ENCODE measurements at regions not wholly inside any gene's neighbourhood (a gene's known extent, or its start where the extent isn't known, plus 50 kb on each side); places are given as distances from the start of the nearest gene placed in this dataset.
A peak's percentile ranks its signal among the peaks of the same experiment; 100 is the strongest.

DNA sequence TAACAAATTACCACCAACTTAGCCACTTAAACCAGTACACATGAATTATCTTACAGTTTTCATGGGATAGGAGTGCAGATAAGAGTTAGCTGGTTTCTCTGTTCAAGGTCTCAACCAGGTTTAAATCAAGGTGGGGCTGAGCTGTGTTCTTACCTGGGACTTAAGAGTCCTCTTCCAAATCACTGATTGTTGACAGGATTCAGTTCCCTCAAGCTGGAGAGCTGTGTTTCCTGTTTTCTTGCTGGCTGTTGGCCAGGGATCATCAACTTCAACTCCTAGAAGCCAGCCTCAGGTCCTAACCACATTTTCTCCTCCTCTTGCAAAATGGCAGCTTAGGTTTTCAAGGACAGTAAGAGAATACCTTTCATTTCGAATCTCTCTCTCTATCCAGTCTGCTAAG, 123.8 kb upstream of the CHRM3 start:
- Mint-ChIP-seq H3K4me3 (no peak overlapping the region), H3K27me3 (ENCODE audit: low read depth) (no peaks in the 10 kb centered on the region), H3K27ac (peak overlapping the region in 2 of 3 experiments; percentile 77 to 93; a peak in 1 of 7 replicates), H3K9me3 (no peaks in the 10 kb centered on the region), H3K36me3 (ENCODE audit: insufficient read depth in 1 of 3, low read depth in 3 of 3) (peaks cover 0 to 4% (median 0%) of the 10 kb centered on the region in 3 experiments; a peak in 2 of 7 replicates), H3K4me1 (peaks cover 0 to 9% of the 10 kb centered on the region in 2 experiments; a peak in 2 of 4 replicates)
- TF ChIP-seq CTCF (conservative IDR thresholded peaks at IDR 0.05): no peak
- Histone ChIP-seq H3K23me2 (ENCODE audit: insufficient read length, low read depth, low read length, poor library complexity, severe bottlenecking) (no peaks in the 10 kb centered on the region), H3K4me2 (ENCODE audit: insufficient read depth, insufficient read length, low read length) (no peak overlapping the region), H2BK120ac (ENCODE audit: low read depth, low read length, poor library complexity, severe bottlenecking) (no peak overlapping the region), H2BK12ac (ENCODE audit: insufficient read length, low read depth, low read length) (no peak overlapping the region), H2BK5ac (ENCODE audit: insufficient read length, low read length) (no peak overlapping the region), H3K27ac (ENCODE audit: insufficient read length, low read depth, low read length) (no peak overlapping the region), H4K20me1 (ENCODE audit: control insufficient read depth, insufficient read depth, insufficient read length) (no peaks in the 10 kb centered on the region), H3K23ac (ENCODE audit: insufficient read length, low read depth, low read length) (no peak overlapping the region), H2BK20ac (ENCODE audit: low read depth, low read length, poor library complexity, severe bottlenecking) (no peak overlapping the region), H2AFZ (ENCODE audit: low read length) (no peak overlapping the region), H3K79me1 (ENCODE audit: insufficient read depth, low read depth, low read length, poor library complexity, severe bottlenecking) (no peaks in the 10 kb centered on the region), H3K18ac (ENCODE audit: insufficient read length, low read depth, low read length) (no peak overlapping the region), H3K56ac (ENCODE audit: insufficient read length, low read depth, low read length) (no peak overlapping the region), H4K5ac (ENCODE audit: insufficient read length, low read depth, low read length) (no peak overlapping the region), H3K79me2 (ENCODE audit: insufficient read depth, low read length) (no peaks in the 10 kb centered on the region), H3K4me1 (ENCODE audit: insufficient read depth, low read length) (no peaks in the 10 kb centered on the region), H2BK15ac (ENCODE audit: low read depth, low read length) (no peak overlapping the region), H3K27me3 (ENCODE audit: insufficient read depth, low read length) (no peaks in the 10 kb centered on the region), H3K9ac (ENCODE audit: extremely low read depth, insufficient read length, low read length) (no peak overlapping the region), H2AK5ac (ENCODE audit: insufficient read length, low read length) (no peak overlapping the region), H4K8ac (replicated peaks; ENCODE audit: insufficient read length, low read depth, low read length) (no peak overlapping the region), H4K91ac (ENCODE audit: insufficient read length, low read depth, low read length) (no peak overlapping the region), H3K9me3 (ENCODE audit: control insufficient read depth, low read depth, low read length) (no peaks in the 10 kb centered on the region), H3T11ph (ENCODE audit: low read length) (no peak overlapping the region), H3K14ac (ENCODE audit: insufficient read depth, low read length) (no peak overlapping the region), H3K4ac (ENCODE audit: low read depth, low read length) (no peak overlapping the region)
- DNase-seq: no peak
- WGBS (ENCODE audit: extremely low coverage, insufficient read length, low lambda C conversion rate): no CpG with 5 or more reads among the region's 1 CpG
